Skeletal muscle tissue (tissue), 3 donors: ENCODE measurements at regions not wholly inside any gene's neighbourhood (a gene's known extent, or its start where the extent isn't known, plus 50 kb on each side); places are given as distances from the start of the nearest gene placed in this dataset.
"Not testable (repeated sequence)": the region's sequence is repeated elsewhere in the genome, so short reads cannot be mapped to it uniquely, and the experiment has no call there.

ENCODE experiments used
- H3K27ac ChIP-seq: one replicate; pipeline ENCODE4 v1.7.0; 2013; ENCODE audit warnings: mild to moderate bottlenecking, low read depth, low read length, inconsistent platforms
- H3K27me3 ChIP-seq, 3 donors: one replicate each; pipeline ENCODE4 v1.7.0; 2013; ENCODE audit warnings: low read length in 3 of 3; ENCODE audit not compliant: control insufficient read depth in 3 of 3, insufficient read depth in 3 of 3
- H3K36me3 ChIP-seq, 3 donors: one replicate each; pipeline ENCODE4 v1.7.0; 2013; ENCODE audit warnings: low read length in 3 of 3; ENCODE audit not compliant: control insufficient read depth in 3 of 3, insufficient read depth in 3 of 3
- H3K4me1 ChIP-seq, 3 donors: one replicate each; pipeline ENCODE4 v1.7.0; 2013; ENCODE audit warnings: low read length in 3 of 3, mild to moderate bottlenecking in 3 of 3; ENCODE audit not compliant: control insufficient read depth in 3 of 3, insufficient read depth in 3 of 3
- H3K4me3 ChIP-seq, 3 donors: one replicate each; pipeline ENCODE4 v1.7.0; 2013; ENCODE audit warnings: low read length in 3 of 3
- H3K9ac ChIP-seq, 3 donors: one replicate each; pipeline ENCODE4 v1.7.0; 2013; ENCODE audit warnings: low read length in 3 of 3, mild to moderate bottlenecking in 3 of 3, moderate library complexity in 2 of 3, low read depth in 1 of 3
- H3K9me3 ChIP-seq, 3 donors: one replicate each; pipeline ENCODE4 v1.7.0; 2013; ENCODE audit warnings: low read length in 3 of 3; ENCODE audit not compliant: control insufficient read depth in 3 of 3
- donor health status: Osteomylitis.

- not testable (repeated sequence) for H3K4me3 ChIP-seq, H3K27ac ChIP-seq, H3K9me3 ChIP-seq, H3K36me3 ChIP-seq, H3K27me3 ChIP-seq, H3K4me1 ChIP-seq, H3K9ac ChIP-seq
Observed at GRCh38 chr16:46396883-46397270, 224.3 kb downstream of the SHCBP1 start.

GRCh38 chr16:46396131-46396882 is 224.9 kb downstream of the SHCBP1 start:
- H3K4me3 ChIP-seq, H3K9me3 ChIP-seq, H3K36me3 ChIP-seq, H3K27me3 ChIP-seq, H3K9ac ChIP-seq, H3K4me1 ChIP-seq, H3K27ac ChIP-seq: not testable (repeated sequence)

- not testable (repeated sequence) for H3K9me3 ChIP-seq, H3K4me1 ChIP-seq, H3K36me3 ChIP-seq, H3K9ac ChIP-seq, H3K27me3 ChIP-seq, H3K27ac ChIP-seq, H3K4me3 ChIP-seq
Observed at GRCh38 chr16:46395391-46395921, 225.7 kb downstream of the SHCBP1 start.

- not testable (repeated sequence) for H3K9me3 ChIP-seq
Observed at GRCh38 chr16:46394963-46395362, 226.2 kb downstream of the SHCBP1 start.

GRCh38 chr16:46394149-46394548 is 227.0 kb downstream of the SHCBP1 start:
- not testable (repeated sequence) for H3K9ac ChIP-seq, H3K27ac ChIP-seq, H3K4me3 ChIP-seq

More at GRCh38 chr16:46394963-46395362, 226.2 kb downstream of the SHCBP1 start:
- not testable (repeated sequence) for H3K27ac ChIP-seq, H3K9ac ChIP-seq, H3K4me3 ChIP-seq, H3K36me3 ChIP-seq, H3K27me3 ChIP-seq, H3K4me1 ChIP-seq

GRCh38 chr16:46392930-46393722 is 228.1 kb downstream of the SHCBP1 start:
- not testable (repeated sequence) for H3K4me3 ChIP-seq, H3K9ac ChIP-seq, H3K4me1 ChIP-seq, H3K27ac ChIP-seq, H3K27me3 ChIP-seq, H3K36me3 ChIP-seq
- peaks cover 0 to 10% (median 0%) of the 10 kb centered on the region in 3 donors for H3K9me3 ChIP-seq

More at GRCh38 chr16:46394149-46394548, 227.0 kb downstream of the SHCBP1 start:
- not testable (repeated sequence) for H3K9me3 ChIP-seq, H3K4me1 ChIP-seq, H3K36me3 ChIP-seq, H3K27me3 ChIP-seq

- not testable (repeated sequence) for H3K27me3 ChIP-seq, H3K9ac ChIP-seq, H3K4me1 ChIP-seq, H3K36me3 ChIP-seq, H3K4me3 ChIP-seq, H3K27ac ChIP-seq
- H3K9me3 ChIP-seq = peaks cover 0 to 12% (median 2%) of the 10 kb centered on the region in 3 donors
Observed at GRCh38 chr16:46390660-46391462, 230.3 kb downstream of the SHCBP1 start.

GRCh38 chr16:46389561-46390041 is 231.6 kb downstream of the SHCBP1 start:
- H3K4me1 ChIP-seq, H3K9me3 ChIP-seq, H3K27me3 ChIP-seq, H3K36me3 ChIP-seq, H3K4me3 ChIP-seq, H3K27ac ChIP-seq, H3K9ac ChIP-seq: not testable (repeated sequence)

- H3K27ac ChIP-seq, H3K4me1 ChIP-seq, H3K36me3 ChIP-seq, H3K4me3 ChIP-seq, H3K27me3 ChIP-seq, H3K9ac ChIP-seq: not testable (repeated sequence)
- peaks cover 0 to 13% (median 2%) of the 10 kb centered on the region in 3 donors for H3K9me3 ChIP-seq
Observed at GRCh38 chr16:46388939-46389491, 232.2 kb downstream of the SHCBP1 start.
